Liver (tissue), 8 donors: ENCODE measurements at regions not wholly inside any gene's neighbourhood (a gene's known extent, or its start where the extent isn't known, plus 50 kb on each side); places are given as distances from the start of the nearest gene placed in this dataset.

Experiments used
- DNase-seq: peaks from one replicate; pipeline ENCODE4 v3.0.0-alpha.2; 2017; ENCODE audit warnings: low spot score
- H3K27ac ChIP-seq, 2 donors: one replicate each; pipeline ENCODE4 v1.7.0; 2013; ENCODE audit warnings: inconsistent platforms in 2 of 2, low read length in 2 of 2, control low read depth in 1 of 2, low read depth in 1 of 2, mild to moderate bottlenecking in 1 of 2
- H3K27me3 ChIP-seq, 4 donors: one replicate each; pipeline versions ENCODE4 v1.6.1 to v1.7.0; 2013; ENCODE audit warnings: low read length in 3 of 4, inconsistent platforms in 1 of 4, mild to moderate bottlenecking in 1 of 4, moderate library complexity in 1 of 4; ENCODE audit not compliant: control insufficient read depth in 4 of 4, insufficient read depth in 4 of 4
- H3K36me3 ChIP-seq, 4 donors: one replicate each; pipeline versions ENCODE4 v1.6.1 to v1.7.0; 2013; ENCODE audit warnings: low read length in 3 of 4, mild to moderate bottlenecking in 3 of 4, low read depth in 1 of 4, moderate library complexity in 1 of 4; ENCODE audit not compliant: control insufficient read depth in 4 of 4, insufficient read depth in 3 of 4
- H3K4me1 ChIP-seq, 4 donors: one replicate each; pipeline versions ENCODE4 v1.6.1 to v1.7.0; 2013; ENCODE audit warnings: low read length in 3 of 4, mild to moderate bottlenecking in 3 of 4, moderate library complexity in 1 of 4; ENCODE audit not compliant: control insufficient read depth in 4 of 4, insufficient read depth in 4 of 4
- H3K4me3 ChIP-seq, 3 donors: one replicate each; pipeline versions ENCODE4 v1.6.1 to v1.7.0; 2013; ENCODE audit warnings: low read length in 3 of 3, control low read depth in 1 of 3, low read depth in 1 of 3, mild to moderate bottlenecking in 1 of 3
- H3K9ac ChIP-seq, 2 donors: one replicate each; pipeline ENCODE4 v1.7.0; 2013; ENCODE audit warnings: low read length in 2 of 2, mild to moderate bottlenecking in 2 of 2, moderate library complexity in 2 of 2, control low read depth in 1 of 2, low read depth in 1 of 2
- H3K9me3 ChIP-seq, 4 donors: one replicate each; pipeline versions ENCODE4 v1.6.1 to v1.7.0; 2013; ENCODE audit warnings: low read length in 3 of 4; ENCODE audit not compliant: control insufficient read depth in 4 of 4
- EGR1 ChIP-seq, 2 donors: IDR thresholded peaks; 2 replicates each; pipeline ENCODE4 v1.6.1; 2016 to 2018; ENCODE audit warnings: antibody characterized with exemption in 2 of 2, low read depth in 2 of 2
- FOXA1 ChIP-seq: IDR thresholded peaks from 2 replicates; pipeline ENCODE4 v1.6.1; 2016; ENCODE audit warnings: antibody characterized with exemption
- FOXA2 ChIP-seq: IDR thresholded peaks from 2 replicates; pipeline ENCODE4 v1.6.1; 2016; ENCODE audit warnings: antibody characterized with exemption
- GABPA ChIP-seq, 2 donors: IDR thresholded peaks in 1 of 2; conservative IDR thresholded peaks in 1 of 2; 2 replicates each; pipeline ENCODE4 v1.6.1; 2016; ENCODE audit warnings: antibody characterized with exemption in 2 of 2, mild to moderate bottlenecking in 1 of 2, moderate library complexity in 1 of 2
- HNF4A ChIP-seq, 2 donors: conservative IDR thresholded peaks; 2 replicates each; pipeline ENCODE4 v1.6.1; 2016; ENCODE audit warnings: antibody characterized with exemption in 2 of 2, mild to moderate bottlenecking in 2 of 2
- HNF4G ChIP-seq: IDR thresholded peaks from 2 replicates; pipeline ENCODE4 v1.6.1; 2016; ENCODE audit warnings: antibody characterized with exemption
- JUND ChIP-seq, 2 donors: IDR thresholded peaks; 2 replicates each; pipeline ENCODE4 v1.6.1; 2016; ENCODE audit warnings: antibody characterized with exemption in 2 of 2
- NR2F2 ChIP-seq: IDR thresholded peaks from 2 replicates; pipeline ENCODE4 v1.6.1; 2016; ENCODE audit warnings: antibody characterized with exemption
- RAD21 ChIP-seq, 2 donors: IDR thresholded peaks; 2 replicates each; pipeline ENCODE4 v1.6.1; 2016; ENCODE audit warnings: antibody characterized with exemption in 2 of 2, mild to moderate bottlenecking in 2 of 2
- RXRA ChIP-seq, 2 donors: IDR thresholded peaks; 2 replicates each; pipeline ENCODE4 v1.6.1; 2017 to 2018; ENCODE audit warnings: antibody characterized with exemption in 2 of 2, mild to moderate bottlenecking in 1 of 2
- SP1 ChIP-seq: IDR thresholded peaks from 2 replicates; pipeline ENCODE4 v1.6.1; 2018; ENCODE audit warnings: antibody characterized with exemption, mild to moderate bottlenecking
- TAF1 ChIP-seq: conservative IDR thresholded peaks from 2 replicates; pipeline ENCODE4 v1.6.1; 2016; ENCODE audit warnings: antibody characterized with exemption, mild to moderate bottlenecking
- YY1 ChIP-seq: IDR thresholded peaks from 2 replicates; pipeline ENCODE4 v1.6.1; 2016; ENCODE audit warnings: antibody characterized with exemption, mild to moderate bottlenecking
- WGBS: extraction: QIAGEN DNeasy Blood & Tissue Kit; methylation state at CpG from one replicate; pipeline ENCODE4 v1.1.7; 2013; 5-methylcytosine and 5-hydroxymethylcytosine counted together
- TF ChIP-seq, protein P1 (sequence below): IDR thresholded peaks from 2 replicates; pipeline ENCODE4 v1.6.1; 2016; ENCODE audit warnings: antibody characterized with exemption, mild to moderate bottlenecking
- TF ChIP-seq, protein P2 (sequence below): IDR thresholded peaks from 2 replicates; pipeline ENCODE4 v1.6.1; 2016; ENCODE audit warnings: antibody characterized with exemption
- TF ChIP-seq, protein P3 (sequence below): fragments of 150-350 bp; IDR thresholded peaks from 2 replicates; pipeline ENCODE4 v1.5.1; 2017; ENCODE audit warnings: improper control_type of control experiment, low read depth, low read length; ENCODE audit not compliant: missing input control
- TF ChIP-seq, protein P4 (sequence below): IDR thresholded peaks from 2 replicates; pipeline ENCODE4 v1.6.1; 2016; ENCODE audit warnings: antibody characterized with exemption
- TF ChIP-seq, protein P5 (sequence below): IDR thresholded peaks from 2 replicates; pipeline ENCODE4 v1.6.1; 2016; ENCODE audit warnings: antibody characterized with exemption
- donor health status: healthy.
- donor health status: healthy.
- donor health status: healthy.
- donor health status: healthy.
- donor health status: healthy.

DNA sequence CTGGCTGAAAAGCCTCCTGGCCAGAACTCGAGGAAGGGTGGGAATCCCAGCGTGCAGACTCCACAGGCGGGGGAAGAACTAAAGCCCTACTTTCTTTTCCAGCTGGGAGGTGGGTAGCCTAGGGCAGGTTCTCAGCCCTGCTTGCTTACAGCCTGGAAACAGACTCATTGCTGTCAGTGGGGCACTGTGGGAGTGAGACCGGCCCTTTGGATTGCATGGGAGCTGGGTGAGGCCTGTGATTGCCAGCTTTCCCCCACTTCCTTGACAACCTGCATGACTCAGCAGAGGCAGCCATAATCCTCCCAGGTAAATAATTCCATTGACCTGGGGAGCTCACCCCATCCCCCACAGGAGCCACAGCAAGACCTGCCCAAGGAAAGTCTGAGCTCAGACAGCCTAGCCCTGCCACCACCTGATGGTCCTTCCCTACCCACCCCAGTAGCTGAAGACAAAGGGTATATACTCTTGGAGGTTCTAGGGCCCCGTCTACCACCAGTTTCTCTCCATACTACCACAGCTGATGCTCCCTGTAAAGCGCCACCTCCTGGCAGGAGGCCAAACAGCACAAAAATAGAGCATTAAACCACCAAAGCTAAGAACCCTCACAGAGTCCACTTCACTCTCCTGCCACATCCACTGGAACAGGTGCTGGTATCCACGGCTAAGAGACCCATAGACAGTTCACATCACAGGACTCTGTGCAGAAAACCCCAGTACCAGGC is 294.1 kb downstream of the SEC23A start:
- H3K9ac ChIP-seq, result no peak overlapping the region
- H3K4me3 ChIP-seq, result no peak overlapping the region
- H3K4me1 ChIP-seq, result no peaks in the 10 kb centered on the region
- no peak overlapping the region for H3K27ac ChIP-seq
- H3K36me3 ChIP-seq, result no peaks in the 10 kb centered on the region
- TF ChIP-seq, protein P1, sequence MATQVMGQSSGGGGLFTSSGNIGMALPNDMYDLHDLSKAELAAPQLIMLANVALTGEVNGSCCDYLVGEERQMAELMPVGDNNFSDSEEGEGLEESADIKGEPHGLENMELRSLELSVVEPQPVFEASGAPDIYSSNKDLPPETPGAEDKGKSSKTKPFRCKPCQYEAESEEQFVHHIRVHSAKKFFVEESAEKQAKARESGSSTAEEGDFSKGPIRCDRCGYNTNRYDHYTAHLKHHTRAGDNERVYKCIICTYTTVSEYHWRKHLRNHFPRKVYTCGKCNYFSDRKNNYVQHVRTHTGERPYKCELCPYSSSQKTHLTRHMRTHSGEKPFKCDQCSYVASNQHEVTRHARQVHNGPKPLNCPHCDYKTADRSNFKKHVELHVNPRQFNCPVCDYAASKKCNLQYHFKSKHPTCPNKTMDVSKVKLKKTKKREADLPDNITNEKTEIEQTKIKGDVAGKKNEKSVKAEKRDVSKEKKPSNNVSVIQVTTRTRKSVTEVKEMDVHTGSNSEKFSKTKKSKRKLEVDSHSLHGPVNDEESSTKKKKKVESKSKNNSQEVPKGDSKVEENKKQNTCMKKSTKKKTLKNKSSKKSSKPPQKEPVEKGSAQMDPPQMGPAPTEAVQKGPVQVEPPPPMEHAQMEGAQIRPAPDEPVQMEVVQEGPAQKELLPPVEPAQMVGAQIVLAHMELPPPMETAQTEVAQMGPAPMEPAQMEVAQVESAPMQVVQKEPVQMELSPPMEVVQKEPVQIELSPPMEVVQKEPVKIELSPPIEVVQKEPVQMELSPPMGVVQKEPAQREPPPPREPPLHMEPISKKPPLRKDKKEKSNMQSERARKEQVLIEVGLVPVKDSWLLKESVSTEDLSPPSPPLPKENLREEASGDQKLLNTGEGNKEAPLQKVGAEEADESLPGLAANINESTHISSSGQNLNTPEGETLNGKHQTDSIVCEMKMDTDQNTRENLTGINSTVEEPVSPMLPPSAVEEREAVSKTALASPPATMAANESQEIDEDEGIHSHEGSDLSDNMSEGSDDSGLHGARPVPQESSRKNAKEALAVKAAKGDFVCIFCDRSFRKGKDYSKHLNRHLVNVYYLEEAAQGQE, result no peak
- TF ChIP-seq GABPA (IDR thresholded peaks at IDR 0.05 in 1 of 2, conservative IDR thresholded peaks at IDR 0.05 in 1 of 2), result no peak
- TF ChIP-seq, protein P2, sequence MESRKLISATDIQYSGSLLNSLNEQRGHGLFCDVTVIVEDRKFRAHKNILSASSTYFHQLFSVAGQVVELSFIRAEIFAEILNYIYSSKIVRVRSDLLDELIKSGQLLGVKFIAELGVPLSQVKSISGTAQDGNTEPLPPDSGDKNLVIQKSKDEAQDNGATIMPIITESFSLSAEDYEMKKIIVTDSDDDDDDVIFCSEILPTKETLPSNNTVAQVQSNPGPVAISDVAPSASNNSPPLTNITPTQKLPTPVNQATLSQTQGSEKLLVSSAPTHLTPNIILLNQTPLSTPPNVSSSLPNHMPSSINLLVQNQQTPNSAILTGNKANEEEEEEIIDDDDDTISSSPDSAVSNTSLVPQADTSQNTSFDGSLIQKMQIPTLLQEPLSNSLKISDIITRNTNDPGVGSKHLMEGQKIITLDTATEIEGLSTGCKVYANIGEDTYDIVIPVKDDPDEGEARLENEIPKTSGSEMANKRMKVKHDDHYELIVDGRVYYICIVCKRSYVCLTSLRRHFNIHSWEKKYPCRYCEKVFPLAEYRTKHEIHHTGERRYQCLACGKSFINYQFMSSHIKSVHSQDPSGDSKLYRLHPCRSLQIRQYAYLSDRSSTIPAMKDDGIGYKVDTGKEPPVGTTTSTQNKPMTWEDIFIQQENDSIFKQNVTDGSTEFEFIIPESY, result no peak
- TF ChIP-seq FOXA1, result no peak
- TF ChIP-seq JUND (IDR thresholded peaks at IDR 0.05), result no peak
- no peak for TF ChIP-seq SP1
- no peak for TF ChIP-seq YY1
- TF ChIP-seq, protein P3, sequence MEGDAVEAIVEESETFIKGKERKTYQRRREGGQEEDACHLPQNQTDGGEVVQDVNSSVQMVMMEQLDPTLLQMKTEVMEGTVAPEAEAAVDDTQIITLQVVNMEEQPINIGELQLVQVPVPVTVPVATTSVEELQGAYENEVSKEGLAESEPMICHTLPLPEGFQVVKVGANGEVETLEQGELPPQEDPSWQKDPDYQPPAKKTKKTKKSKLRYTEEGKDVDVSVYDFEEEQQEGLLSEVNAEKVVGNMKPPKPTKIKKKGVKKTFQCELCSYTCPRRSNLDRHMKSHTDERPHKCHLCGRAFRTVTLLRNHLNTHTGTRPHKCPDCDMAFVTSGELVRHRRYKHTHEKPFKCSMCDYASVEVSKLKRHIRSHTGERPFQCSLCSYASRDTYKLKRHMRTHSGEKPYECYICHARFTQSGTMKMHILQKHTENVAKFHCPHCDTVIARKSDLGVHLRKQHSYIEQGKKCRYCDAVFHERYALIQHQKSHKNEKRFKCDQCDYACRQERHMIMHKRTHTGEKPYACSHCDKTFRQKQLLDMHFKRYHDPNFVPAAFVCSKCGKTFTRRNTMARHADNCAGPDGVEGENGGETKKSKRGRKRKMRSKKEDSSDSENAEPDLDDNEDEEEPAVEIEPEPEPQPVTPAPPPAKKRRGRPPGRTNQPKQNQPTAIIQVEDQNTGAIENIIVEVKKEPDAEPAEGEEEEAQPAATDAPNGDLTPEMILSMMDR, result no peak
- TF ChIP-seq NR2F2, result no peak
- TF ChIP-seq FOXA2, result no peak
- TF ChIP-seq HNF4A (conservative IDR thresholded peaks at IDR 0.05), result no peak
- TF ChIP-seq, protein P4, sequence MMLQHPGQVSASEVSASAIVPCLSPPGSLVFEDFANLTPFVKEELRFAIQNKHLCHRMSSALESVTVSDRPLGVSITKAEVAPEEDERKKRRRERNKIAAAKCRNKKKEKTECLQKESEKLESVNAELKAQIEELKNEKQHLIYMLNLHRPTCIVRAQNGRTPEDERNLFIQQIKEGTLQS, result no peak
- TF ChIP-seq TAF1, result no peak
- TF ChIP-seq RAD21 (IDR thresholded peaks at IDR 0.05), result no peak
- TF ChIP-seq HNF4G, result no peak
- TF ChIP-seq, protein P5, sequence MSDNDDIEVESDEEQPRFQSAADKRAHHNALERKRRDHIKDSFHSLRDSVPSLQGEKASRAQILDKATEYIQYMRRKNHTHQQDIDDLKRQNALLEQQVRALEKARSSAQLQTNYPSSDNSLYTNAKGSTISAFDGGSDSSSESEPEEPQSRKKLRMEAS, result no peak
- TF ChIP-seq EGR1 (IDR thresholded peaks at IDR 0.05; ENCODE audit: low read depth in 2 of 2), result no peak
- no peak for TF ChIP-seq RXRA (IDR thresholded peaks at IDR 0.05)
- WGBS, result 77% methylated on average over 7 of the region's 7 CpGs
- no peaks in the 10 kb centered on the region for H3K9me3 ChIP-seq
- no peak for DNase-seq
- H3K27me3 ChIP-seq, result no peaks in the 10 kb centered on the region
